ENCODE measurements at regions not wholly inside any gene's neighbourhood (a gene's known extent, or its start where the extent isn't known, plus 50 kb on each side); places are given as distances from the start of the nearest gene placed in this dataset.
"Not testable (repeated sequence)": the region's sequence is repeated elsewhere in the genome, so short reads cannot be mapped to it uniquely, and the experiment has no call there.

GRCh38 chr3:22795917-22796316 is 407.2 kb upstream of the UBE2E2 start:
- Histone ChIP-seq H3K27ac (ENCODE audit: low read depth, low read length) (no peak overlapping the region), H3K4me1 (ENCODE audit: control insufficient read depth, insufficient read depth, low read length) (peaks cover 6% of the 10 kb centered on the region), H3K36me3 (ENCODE audit: control insufficient read depth, insufficient read depth, low read length) (no peaks in the 10 kb centered on the region), H3K4me3 (ENCODE audit: low read depth, low read length) (no peak overlapping the region), H3K9ac (ENCODE audit: low read depth, low read length) (no peak overlapping the region), H3K9me3 (ENCODE audit: control insufficient read depth, insufficient read depth, low read length) (no peaks in the 10 kb centered on the region), H3K27me3 (ENCODE audit: control insufficient read depth, insufficient read depth, low read length) (no peaks in the 10 kb centered on the region)

GRCh38 chr3:22798461-22798860 is 404.7 kb upstream of the UBE2E2 start:
- Histone ChIP-seq H3K9ac (ENCODE audit: low read depth, low read length) (no peak overlapping the region), H3K9me3 (ENCODE audit: control insufficient read depth, insufficient read depth, low read length) (peaks cover 2% of the 10 kb centered on the region; the same call in 1 of the 2 replicates), H3K4me1 (ENCODE audit: control insufficient read depth, insufficient read depth, low read length) (no peaks in the 10 kb centered on the region; the same call in 1 of the 2 replicates), H3K27me3 (ENCODE audit: control insufficient read depth, insufficient read depth, low read length) (no peaks in the 10 kb centered on the region), H3K27ac (ENCODE audit: low read depth, low read length) (no peak overlapping the region), H3K36me3 (ENCODE audit: control insufficient read depth, insufficient read depth, low read length) (no peaks in the 10 kb centered on the region), H3K4me3 (ENCODE audit: low read depth, low read length) (no peak overlapping the region)

- Histone ChIP-seq H3K4me3 (ENCODE audit: low read depth, low read length) (no peak overlapping the region), H3K27ac (ENCODE audit: low read depth, low read length) (no peak overlapping the region), H3K9ac (ENCODE audit: low read depth, low read length) (no peak overlapping the region), H3K36me3 (ENCODE audit: control insufficient read depth, insufficient read depth, low read length) (no peaks in the 10 kb centered on the region), H3K4me1 (ENCODE audit: control insufficient read depth, insufficient read depth, low read length) (no peaks in the 10 kb centered on the region), H3K27me3 (ENCODE audit: control insufficient read depth, insufficient read depth, low read length) (no peaks in the 10 kb centered on the region), H3K9me3 (ENCODE audit: control insufficient read depth, insufficient read depth, low read length) (0 out of 2 replicates have a peak, but pooled peaks cover 7% of the 10 kb centered on the region)
Measured at GRCh38 chr3:22819209-22819608, 383.9 kb upstream of the UBE2E2 start.

- H3K27ac ChIP-seq (ENCODE audit: low read depth, low read length): no peak overlapping the region
- H3K4me1 ChIP-seq (ENCODE audit: control insufficient read depth, insufficient read depth, low read length): peaks cover 18% of the 10 kb centered on the region; the same call in 1 of the 2 replicates
- H3K4me3 ChIP-seq (ENCODE audit: low read depth, low read length): no peak overlapping the region
- no peaks in the 10 kb centered on the region for H3K36me3 ChIP-seq (ENCODE audit: control insufficient read depth, insufficient read depth, low read length)
- no peak overlapping the region for H3K9ac ChIP-seq (ENCODE audit: low read depth, low read length)
- no peaks in the 10 kb centered on the region for H3K9me3 ChIP-seq (ENCODE audit: control insufficient read depth, insufficient read depth, low read length)
- no peaks in the 10 kb centered on the region for H3K27me3 ChIP-seq (ENCODE audit: control insufficient read depth, insufficient read depth, low read length)
Measured at GRCh38 chr3:22835041-22835440, 368.1 kb upstream of the UBE2E2 start.

- Histone ChIP-seq H3K36me3 (ENCODE audit: control insufficient read depth, insufficient read depth, low read length) (no peaks in the 10 kb centered on the region), H3K27ac (ENCODE audit: low read depth, low read length) (no peak overlapping the region), H3K27me3 (ENCODE audit: control insufficient read depth, insufficient read depth, low read length) (no peaks in the 10 kb centered on the region), H3K4me3 (ENCODE audit: low read depth, low read length) (no peak overlapping the region), H3K9ac (ENCODE audit: low read depth, low read length) (no peak overlapping the region), H3K4me1 (ENCODE audit: control insufficient read depth, insufficient read depth, low read length) (peaks cover 18% of the 10 kb centered on the region; the same call in 1 of the 2 replicates), H3K9me3 (ENCODE audit: control insufficient read depth, insufficient read depth, low read length) (no peaks in the 10 kb centered on the region)
Measured at GRCh38 chr3:22836131-22836530, 367.0 kb upstream of the UBE2E2 start.

GRCh38 chr3:22843854-22844253 is 359.3 kb upstream of the UBE2E2 start:
- no peak overlapping the region for H3K9ac ChIP-seq (ENCODE audit: low read depth, low read length)
- H3K9me3 ChIP-seq (ENCODE audit: control insufficient read depth, insufficient read depth, low read length): no peaks in the 10 kb centered on the region
- no peaks in the 10 kb centered on the region for H3K36me3 ChIP-seq (ENCODE audit: control insufficient read depth, insufficient read depth, low read length)
- H3K4me1 ChIP-seq (ENCODE audit: control insufficient read depth, insufficient read depth, low read length): no peaks in the 10 kb centered on the region
- H3K27me3 ChIP-seq (ENCODE audit: control insufficient read depth, insufficient read depth, low read length): no peaks in the 10 kb centered on the region
- H3K27ac ChIP-seq (ENCODE audit: low read depth, low read length): no peak overlapping the region
- no peak overlapping the region for H3K4me3 ChIP-seq (ENCODE audit: low read depth, low read length)

- Histone ChIP-seq H3K9me3 (ENCODE audit: control insufficient read depth, insufficient read depth, low read length) (no peaks in the 10 kb centered on the region), H3K9ac (ENCODE audit: low read depth, low read length) (no peak overlapping the region), H3K27ac (ENCODE audit: low read depth, low read length) (no peak overlapping the region), H3K4me3 (ENCODE audit: low read depth, low read length) (no peak overlapping the region), H3K27me3 (ENCODE audit: control insufficient read depth, insufficient read depth, low read length) (no peaks in the 10 kb centered on the region), H3K4me1 (ENCODE audit: control insufficient read depth, insufficient read depth, low read length) (no peaks in the 10 kb centered on the region), H3K36me3 (ENCODE audit: control insufficient read depth, insufficient read depth, low read length) (no peaks in the 10 kb centered on the region)
Measured at GRCh38 chr3:22846566-22846965, 356.6 kb upstream of the UBE2E2 start.

GRCh38 chr3:22849583-22849982 is 353.5 kb upstream of the UBE2E2 start:
- not testable (repeated sequence) for H3K27me3 ChIP-seq (ENCODE audit: control insufficient read depth, insufficient read depth, low read length); H3K9ac ChIP-seq (ENCODE audit: low read depth, low read length); H3K9me3 ChIP-seq (ENCODE audit: control insufficient read depth, insufficient read depth, low read length); H3K4me1 ChIP-seq (ENCODE audit: control insufficient read depth, insufficient read depth, low read length); H3K27ac ChIP-seq (ENCODE audit: low read depth, low read length); H3K36me3 ChIP-seq (ENCODE audit: control insufficient read depth, insufficient read depth, low read length); H3K4me3 ChIP-seq (ENCODE audit: low read depth, low read length)

- Histone ChIP-seq H3K4me3 (ENCODE audit: low read depth, low read length) (no peak overlapping the region), H3K27me3 (ENCODE audit: control insufficient read depth, insufficient read depth, low read length) (no peaks in the 10 kb centered on the region), H3K27ac (ENCODE audit: low read depth, low read length) (no peak overlapping the region), H3K9me3 (ENCODE audit: control insufficient read depth, insufficient read depth, low read length) (no peaks in the 10 kb centered on the region), H3K9ac (ENCODE audit: low read depth, low read length) (no peak overlapping the region), H3K4me1 (ENCODE audit: control insufficient read depth, insufficient read depth, low read length) (no peaks in the 10 kb centered on the region), H3K36me3 (ENCODE audit: control insufficient read depth, insufficient read depth, low read length) (no peaks in the 10 kb centered on the region)
Measured at GRCh38 chr3:22856811-22857210, 346.3 kb upstream of the UBE2E2 start.

GRCh38 chr3:22858486-22858885 is 344.6 kb upstream of the UBE2E2 start:
- no peaks in the 10 kb centered on the region for H3K4me1 ChIP-seq (ENCODE audit: control insufficient read depth, insufficient read depth, low read length)
- no peak overlapping the region for H3K27ac ChIP-seq (ENCODE audit: low read depth, low read length)
- no peak overlapping the region for H3K4me3 ChIP-seq (ENCODE audit: low read depth, low read length)
- no peak overlapping the region for H3K9ac ChIP-seq (ENCODE audit: low read depth, low read length)
- H3K27me3 ChIP-seq (ENCODE audit: control insufficient read depth, insufficient read depth, low read length): no peaks in the 10 kb centered on the region
- H3K9me3 ChIP-seq (ENCODE audit: control insufficient read depth, insufficient read depth, low read length): no peaks in the 10 kb centered on the region
- H3K36me3 ChIP-seq (ENCODE audit: control insufficient read depth, insufficient read depth, low read length): no peaks in the 10 kb centered on the region

- H3K27ac ChIP-seq (ENCODE audit: low read depth, low read length): no peak overlapping the region
- no peaks in the 10 kb centered on the region for H3K9me3 ChIP-seq (ENCODE audit: control insufficient read depth, insufficient read depth, low read length)
- no peaks in the 10 kb centered on the region for H3K27me3 ChIP-seq (ENCODE audit: control insufficient read depth, insufficient read depth, low read length)
- no peak overlapping the region for H3K4me3 ChIP-seq (ENCODE audit: low read depth, low read length)
- no peak overlapping the region for H3K9ac ChIP-seq (ENCODE audit: low read depth, low read length)
- no peaks in the 10 kb centered on the region for H3K4me1 ChIP-seq (ENCODE audit: control insufficient read depth, insufficient read depth, low read length)
- H3K36me3 ChIP-seq (ENCODE audit: control insufficient read depth, insufficient read depth, low read length): no peaks in the 10 kb centered on the region
Measured at GRCh38 chr3:22859618-22860017, 343.5 kb upstream of the UBE2E2 start.

GRCh38 chr3:22861426-22861825 is 341.7 kb upstream of the UBE2E2 start:
- Histone ChIP-seq H3K4me1 (ENCODE audit: control insufficient read depth, insufficient read depth, low read length) (no peaks in the 10 kb centered on the region), H3K9me3 (ENCODE audit: control insufficient read depth, insufficient read depth, low read length) (no peaks in the 10 kb centered on the region), H3K9ac (ENCODE audit: low read depth, low read length) (no peak overlapping the region), H3K4me3 (ENCODE audit: low read depth, low read length) (no peak overlapping the region), H3K27me3 (ENCODE audit: control insufficient read depth, insufficient read depth, low read length) (no peaks in the 10 kb centered on the region), H3K27ac (ENCODE audit: low read depth, low read length) (no peak overlapping the region), H3K36me3 (ENCODE audit: control insufficient read depth, insufficient read depth, low read length) (no peaks in the 10 kb centered on the region)
